Pancreas (tissue), 10 donors: ENCODE measurements at regions not wholly inside any gene's neighbourhood (a gene's known extent, or its start where the extent isn't known, plus 50 kb on each side); places are given as distances from the start of the nearest gene placed in this dataset.
A peak's percentile ranks its signal among the peaks of the same experiment; 100 is the strongest.

Source experiments
- ATAC-seq, 4 donors: fragments of 200-7000 bp; cut with Tn5 transposase; one replicate each; pipeline versions ENCODE4 v1.8.0 to v1.9.1; 2020; ENCODE audit warnings: mild to moderate bottlenecking in 4 of 4, moderate library complexity in 4 of 4
- DNase-seq, 6 donors: peaks; one replicate each; pipeline ENCODE4 v3.0.0-alpha.2; 2020
- FAIRE-seq: peaks from 2 replicates; lab custom pipeline; 2012; peaks lifted over from hg19 to GRCh38; lab: Jason Lieb, UNC
- H3K27ac ChIP-seq, 4 donors: fragments of 200-600 bp; sonication (generic); 1 replicate in 3 of 4; 2 replicates in 1 of 4; pipeline versions ENCODE4 v1.5.0 to v1.8.0; 2020
- H3K27me3 ChIP-seq, 4 donors: fragments of 200-600 bp; one replicate each; pipeline ENCODE4 v1.8.0; 2021
- H3K36me3 ChIP-seq, 3 donors: fragments of 200-600 bp; sonication (generic) in 1 of 3; one replicate each; pipeline versions ENCODE4 v1.5.0 to v1.8.0; 2020 to 2021
- H3K4me1 ChIP-seq, 3 donors: fragments of 200-600 bp; one replicate each; pipeline ENCODE4 v1.8.0; 2021
- H3K4me3 ChIP-seq, 4 donors: fragments of 200-600 bp; sonication (generic) in 2 of 4; one replicate each; pipeline versions ENCODE4 v1.5.0 to v1.8.0; 2020 to 2021
- H3K9me3 ChIP-seq, 4 donors: fragments of 200-600 bp; one replicate each; pipeline ENCODE4 v1.8.0; 2021
- CTCF ChIP-seq, 4 donors: fragments of 200-600 bp; sonication (generic) in 3 of 4; IDR thresholded peaks; one replicate each; pipeline versions ENCODE4 v1.5.0 to v1.8.0; 2021; ENCODE audit warnings: antibody characterized with exemption in 4 of 4
- WGBS, 2 donors: extraction: QIAGEN DNeasy Blood & Tissue Kit; methylation state at CpG; one replicate each; pipeline ENCODE4 v1.1.7; 2013; 5-methylcytosine and 5-hydroxymethylcytosine counted together
- intact Hi-C, 3 donors: fragments of 100-400 bp; cut with DNase I; formaldehyde crosslinking; loops; one replicate each; pipeline versions ENCODE4 v1.11.1 to v1.14.2; 2022
- donor health status: healthy with polysubstance abuse.
- donor health status: DM: no; HTN: no; CAD: no; lungs with moderate emphysema.
- donor health status: DM: no; HTN: no; CAD: no.
- donor health status: control.
- donor health status: control.
- donor health status: Bipolar disorder and iron deficiency.
- donor health status: DM: yes; HTN: yes; CAD: no.
- donor health status: DM: no; HTN: no; CAD: no.
- donor health status: DM: no; HTN: no; CAD: no.
- donor health status: DM: yes; HTN: yes; CAD: no.

GRCh38 chr2:236848501-236848900, 237.2 kb upstream of the COPS8 start:
- WGBS, 2 donors, result 67 to 77% methylated on average over 11 of the region's 11 CpGs
- Histone ChIP-seq H3K36me3 (no peaks in the 10 kb centered on the region), H3K27ac (no peak overlapping the region), H3K9me3 (no peaks in the 10 kb centered on the region), H3K4me3 (no peak overlapping the region), H3K4me1 (peaks cover 6 to 9% (median 7%) of the 10 kb centered on the region in 3 donors), H3K27me3 (no peaks in the 10 kb centered on the region)
- DNase-seq (no peak), ATAC-seq (no peak), FAIRE-seq (no peak)
- TF ChIP-seq CTCF (IDR thresholded peaks at IDR 0.05), result no peak
- intact Hi-C loops, result no loop called here

- WGBS, 2 donors, result 59 to 74% methylated on average over 2 of the region's 2 CpGs
- DNase-seq, result no peak
- peaks cover 5 to 7% (median 6%) of the 10 kb centered on the region in 3 donors for H3K4me1 ChIP-seq
- no peak for FAIRE-seq
- no peak for TF ChIP-seq CTCF (IDR thresholded peaks at IDR 0.05)
- H3K9me3 ChIP-seq, result no peaks in the 10 kb centered on the region
- no peak for ATAC-seq
- no peak overlapping the region for H3K27ac ChIP-seq
- intact Hi-C loops, result no loop called here
- no peaks in the 10 kb centered on the region for H3K36me3 ChIP-seq
- no peak overlapping the region for H3K4me3 ChIP-seq
- no peaks in the 10 kb centered on the region for H3K27me3 ChIP-seq
Measured at GRCh38 chr2:236849508-236849907, 236.2 kb upstream of the COPS8 start.

- no peak for TF ChIP-seq CTCF (IDR thresholded peaks at IDR 0.05)
- peaks cover 5 to 7% (median 6%) of the 10 kb centered on the region in 3 donors for H3K4me1 ChIP-seq
- no peak for DNase-seq
- no peaks in the 10 kb centered on the region for H3K36me3 ChIP-seq
- H3K27ac ChIP-seq, result no peak overlapping the region
- intact Hi-C loops, result no loop called here
- ATAC-seq, result no peak
- no peak overlapping the region for H3K4me3 ChIP-seq
- FAIRE-seq, result no peak
- 93 to 94% methylated on average over 4 of the region's 4 CpGs for WGBS, 2 donors
- H3K9me3 ChIP-seq, result no peaks in the 10 kb centered on the region
- no peaks in the 10 kb centered on the region for H3K27me3 ChIP-seq
Measured at GRCh38 chr2:236849940-236850339, 235.7 kb upstream of the COPS8 start.

GRCh38 chr2:236851187-236851586, 234.5 kb upstream of the COPS8 start:
- no peaks in the 10 kb centered on the region for H3K36me3 ChIP-seq
- H3K27me3 ChIP-seq, result no peaks in the 10 kb centered on the region
- no peak overlapping the region for H3K4me3 ChIP-seq
- no peak for DNase-seq
- intact Hi-C loops, result no loop called here
- no peak for TF ChIP-seq CTCF (IDR thresholded peaks at IDR 0.05)
- FAIRE-seq, result no peak
- peaks cover 5 to 7% (median 6%) of the 10 kb centered on the region in 3 donors for H3K4me1 ChIP-seq
- no peak overlapping the region for H3K27ac ChIP-seq
- WGBS, 2 donors, result 89 to 91% methylated on average over 3 of the region's 3 CpGs
- no peak for ATAC-seq
- H3K9me3 ChIP-seq, result no peaks in the 10 kb centered on the region

- peak; percentile 64 to 81 (median 76) for ATAC-seq
- peaks cover 5 to 7% (median 6%) of the 10 kb centered on the region in 3 donors for H3K4me1 ChIP-seq
- no peaks in the 10 kb centered on the region for H3K36me3 ChIP-seq
- peak overlapping the region in 2 of 4 donors; percentile 17 to 21 for H3K27ac ChIP-seq
- H3K27me3 ChIP-seq, result no peaks in the 10 kb centered on the region
- no peak for TF ChIP-seq CTCF (IDR thresholded peaks at IDR 0.05)
- DNase-seq, result peak in 3 of 6 donors; percentile 23 to 47 (median 35)
- 34 to 36% methylated on average over 17 of the region's 17 CpGs for WGBS, 2 donors
- H3K4me3 ChIP-seq, result peak overlapping the region in 1 of 4 donors; percentile 2
- intact Hi-C loops, result no loop called here
- FAIRE-seq, result no peak
- H3K9me3 ChIP-seq, result no peaks in the 10 kb centered on the region
Measured at GRCh38 chr2:236852100-236852976, 233.4 kb upstream of the COPS8 start.
